ENCODE measurements at regions not wholly inside any gene's neighbourhood (a gene's known extent, or its start where the extent isn't known, plus 50 kb on each side); places are given as distances from the start of the nearest gene placed in this dataset.

- DNase-seq (ENCODE audit: low read depth): no peak
Measured at GRCh38 chr16:13552960-13553257, 367.0 kb upstream of the ERCC4 start.

- no peak for DNase-seq (ENCODE audit: low read depth)
Measured at GRCh38 chr16:13553453-13553985, 366.4 kb upstream of the ERCC4 start.

- DNase-seq (ENCODE audit: low read depth): no peak
Measured at GRCh38 chr16:13554005-13554404, 365.9 kb upstream of the ERCC4 start.

- no peak for DNase-seq (ENCODE audit: low read depth)
Measured at GRCh38 chr16:13554643-13555042, 365.3 kb upstream of the ERCC4 start.

- no peak for DNase-seq (ENCODE audit: low read depth)
Measured at GRCh38 chr16:13557418-13557817, 362.5 kb upstream of the ERCC4 start.

GRCh38 chr16:13558752-13559151 lies 361.2 kb upstream of the ERCC4 start:
- no peak for DNase-seq (ENCODE audit: low read depth)

- no peak for DNase-seq (ENCODE audit: low read depth)
Measured at GRCh38 chr16:13559624-13560023, 360.3 kb upstream of the ERCC4 start.

GRCh38 chr16:13560151-13560550 lies 359.8 kb upstream of the ERCC4 start:
- DNase-seq (ENCODE audit: low read depth): no peak

GRCh38 chr16:13561291-13562070 lies 358.5 kb upstream of the ERCC4 start:
- DNase-seq (ENCODE audit: low read depth): no peak

GRCh38 chr16:13568803-13569202 lies 351.2 kb upstream of the ERCC4 start:
- DNase-seq (ENCODE audit: low read depth): no peak

- no peak for DNase-seq (ENCODE audit: low read depth)
Measured at GRCh38 chr16:13569986-13570385, 350.0 kb upstream of the ERCC4 start.

GRCh38 chr16:13571036-13571435 lies 348.9 kb upstream of the ERCC4 start:
- no peak for DNase-seq (ENCODE audit: low read depth)

GRCh38 chr16:13573903-13574302 lies 346.1 kb upstream of the ERCC4 start:
- DNase-seq (ENCODE audit: low read depth): no peak

GRCh38 chr16:13586051-13586450 lies 333.9 kb upstream of the ERCC4 start:
- no peak for DNase-seq (ENCODE audit: low read depth)

GRCh38 chr16:13587181-13587580 lies 332.8 kb upstream of the ERCC4 start:
- no peak for DNase-seq (ENCODE audit: low read depth)

GRCh38 chr16:13594823-13595222 lies 325.1 kb upstream of the ERCC4 start:
- no peak for DNase-seq (ENCODE audit: low read depth)

- no peak for DNase-seq (ENCODE audit: low read depth)
Measured at GRCh38 chr16:13606804-13607203, 313.1 kb upstream of the ERCC4 start.

- no peak for DNase-seq (ENCODE audit: low read depth)
Measured at GRCh38 chr16:13607289-13607688, 312.7 kb upstream of the ERCC4 start.

GRCh38 chr16:13611596-13611995 lies 308.4 kb upstream of the ERCC4 start:
- no peak for DNase-seq (ENCODE audit: low read depth)

- DNase-seq (ENCODE audit: low read depth): no peak
Measured at GRCh38 chr16:13612623-13613022, 307.3 kb upstream of the ERCC4 start.

- DNase-seq (ENCODE audit: low read depth): no peak
Measured at GRCh38 chr16:13613165-13613564, 306.8 kb upstream of the ERCC4 start.

- no peak for DNase-seq (ENCODE audit: low read depth)
Measured at GRCh38 chr16:13621639-13622038, 298.3 kb upstream of the ERCC4 start.

- DNase-seq (ENCODE audit: low read depth): no peak
Measured at GRCh38 chr16:13628156-13628555, 291.8 kb upstream of the ERCC4 start.

- DNase-seq (ENCODE audit: low read depth): no peak
Measured at GRCh38 chr16:13629704-13630103, 290.2 kb upstream of the ERCC4 start.
